ENCODE measurements at regions not wholly inside any gene's neighbourhood (a gene's known extent, or its start where the extent isn't known, plus 50 kb on each side); places are given as distances from the start of the nearest gene placed in this dataset.

DNA sequence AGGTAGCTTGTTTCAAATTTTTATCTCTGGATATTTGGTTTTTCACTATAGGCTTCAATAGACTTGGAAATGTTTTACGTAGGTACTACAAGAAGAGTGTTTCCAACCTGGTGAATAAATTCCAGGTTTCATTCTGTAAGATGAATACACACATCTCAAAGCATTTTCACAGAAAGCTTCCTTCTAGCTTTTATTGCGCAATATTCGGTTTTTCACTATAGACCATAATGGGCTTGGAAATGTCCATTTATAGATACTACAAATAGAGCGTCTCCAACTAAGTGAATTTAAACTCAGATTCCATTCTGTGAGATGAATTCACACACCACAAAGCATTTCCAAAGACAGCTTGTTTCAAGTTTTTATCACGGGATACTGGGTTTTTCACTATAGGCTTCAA is 857.7 kb upstream of the HS3ST1 start:
- TF ChIP-seq, protein P1, sequence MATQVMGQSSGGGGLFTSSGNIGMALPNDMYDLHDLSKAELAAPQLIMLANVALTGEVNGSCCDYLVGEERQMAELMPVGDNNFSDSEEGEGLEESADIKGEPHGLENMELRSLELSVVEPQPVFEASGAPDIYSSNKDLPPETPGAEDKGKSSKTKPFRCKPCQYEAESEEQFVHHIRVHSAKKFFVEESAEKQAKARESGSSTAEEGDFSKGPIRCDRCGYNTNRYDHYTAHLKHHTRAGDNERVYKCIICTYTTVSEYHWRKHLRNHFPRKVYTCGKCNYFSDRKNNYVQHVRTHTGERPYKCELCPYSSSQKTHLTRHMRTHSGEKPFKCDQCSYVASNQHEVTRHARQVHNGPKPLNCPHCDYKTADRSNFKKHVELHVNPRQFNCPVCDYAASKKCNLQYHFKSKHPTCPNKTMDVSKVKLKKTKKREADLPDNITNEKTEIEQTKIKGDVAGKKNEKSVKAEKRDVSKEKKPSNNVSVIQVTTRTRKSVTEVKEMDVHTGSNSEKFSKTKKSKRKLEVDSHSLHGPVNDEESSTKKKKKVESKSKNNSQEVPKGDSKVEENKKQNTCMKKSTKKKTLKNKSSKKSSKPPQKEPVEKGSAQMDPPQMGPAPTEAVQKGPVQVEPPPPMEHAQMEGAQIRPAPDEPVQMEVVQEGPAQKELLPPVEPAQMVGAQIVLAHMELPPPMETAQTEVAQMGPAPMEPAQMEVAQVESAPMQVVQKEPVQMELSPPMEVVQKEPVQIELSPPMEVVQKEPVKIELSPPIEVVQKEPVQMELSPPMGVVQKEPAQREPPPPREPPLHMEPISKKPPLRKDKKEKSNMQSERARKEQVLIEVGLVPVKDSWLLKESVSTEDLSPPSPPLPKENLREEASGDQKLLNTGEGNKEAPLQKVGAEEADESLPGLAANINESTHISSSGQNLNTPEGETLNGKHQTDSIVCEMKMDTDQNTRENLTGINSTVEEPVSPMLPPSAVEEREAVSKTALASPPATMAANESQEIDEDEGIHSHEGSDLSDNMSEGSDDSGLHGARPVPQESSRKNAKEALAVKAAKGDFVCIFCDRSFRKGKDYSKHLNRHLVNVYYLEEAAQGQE (IDR thresholded peaks at IDR 0.05; ENCODE audit: insufficient read depth in 1 of 2, low read depth in 2 of 2, low read length in 2 of 2) = no peak
- no peak for TF ChIP-seq SIN3A (IDR thresholded peaks at IDR 0.05; ENCODE audit: borderline replicate concordance, insufficient read depth, low read length)
